NK-92 treated with Interleukin-12 subunit alpha and Interleukin-12 subunit beta, amount 100 ng/mL, for 24 hours (cell line): ENCODE measurements at regions not wholly inside any gene's neighbourhood (a gene's known extent, or its start where the extent isn't known, plus 50 kb on each side); places are given as distances from the start of the nearest gene placed in this dataset.
"Not testable (repeated sequence)": the region's sequence is repeated elsewhere in the genome, so short reads cannot be mapped to it uniquely, and the experiment has no call there.

Experiments used
- DNase-seq: peaks from one replicate; lab custom pipeline; 2025; lab: John Stamatoyannopoulos, UW

- DNase-seq: no peak
These were observed 446.6 kb downstream of the PTPRU start for GRCh38 chr1:29682919-29683295.

DNA sequence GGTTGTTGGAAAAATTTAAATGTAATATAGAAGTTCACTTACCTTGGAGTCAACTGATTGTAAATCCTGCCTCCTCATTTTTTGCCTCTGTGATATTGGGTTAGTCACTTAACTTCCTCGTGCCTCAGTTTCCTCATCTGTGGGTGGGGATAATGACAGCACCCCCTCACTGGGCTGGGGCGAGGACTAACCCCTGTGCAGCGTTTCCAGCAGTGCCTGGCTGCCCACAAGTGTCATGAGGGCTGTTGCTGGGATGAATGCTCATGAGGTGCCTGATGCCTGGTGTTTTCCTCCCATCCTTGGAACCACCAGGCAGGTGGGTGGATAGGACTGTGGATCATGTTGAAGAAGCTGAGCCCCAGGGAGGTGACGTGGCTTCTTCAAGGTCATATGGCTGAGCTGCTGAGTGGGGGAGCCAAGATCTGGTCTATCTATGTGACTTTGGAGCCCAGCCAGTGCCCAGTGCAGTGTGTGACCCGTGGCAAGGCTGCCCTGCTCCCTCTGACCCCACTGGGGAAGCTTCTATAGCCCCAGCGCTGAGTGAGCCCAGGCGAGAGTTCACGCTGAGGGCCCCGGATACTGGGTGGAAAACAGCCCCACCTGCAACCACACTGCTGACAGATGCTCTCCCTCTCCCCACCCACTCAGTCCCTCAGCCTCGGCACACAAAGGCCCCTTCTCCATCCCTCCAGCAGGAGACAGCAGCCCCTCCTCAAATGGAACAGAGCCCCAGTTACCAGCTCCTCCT is 446.0 kb downstream of the PTPRU start:
- no peak for DNase-seq

DNA sequence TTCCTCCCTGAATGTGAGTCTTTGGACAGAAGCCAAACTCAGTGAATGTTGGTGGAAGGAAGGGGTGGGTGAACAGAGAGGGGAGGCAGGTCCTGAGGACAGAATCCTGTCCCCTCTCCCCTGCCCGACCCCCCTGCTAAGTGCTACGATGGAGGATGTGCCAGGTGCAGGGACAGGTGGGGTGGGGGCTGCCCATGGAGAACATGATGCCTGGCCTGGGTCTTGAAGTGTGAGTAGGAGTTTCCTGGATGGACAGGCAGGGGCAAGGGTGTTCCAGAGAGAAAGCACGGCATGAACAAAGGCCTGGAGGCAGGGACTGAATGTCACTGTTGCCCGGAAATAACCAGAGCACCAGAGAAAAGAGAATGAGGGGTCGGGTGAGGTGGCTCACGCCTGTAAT is 445.1 kb downstream of the PTPRU start:
- not testable (repeated sequence) for DNase-seq

DNA sequence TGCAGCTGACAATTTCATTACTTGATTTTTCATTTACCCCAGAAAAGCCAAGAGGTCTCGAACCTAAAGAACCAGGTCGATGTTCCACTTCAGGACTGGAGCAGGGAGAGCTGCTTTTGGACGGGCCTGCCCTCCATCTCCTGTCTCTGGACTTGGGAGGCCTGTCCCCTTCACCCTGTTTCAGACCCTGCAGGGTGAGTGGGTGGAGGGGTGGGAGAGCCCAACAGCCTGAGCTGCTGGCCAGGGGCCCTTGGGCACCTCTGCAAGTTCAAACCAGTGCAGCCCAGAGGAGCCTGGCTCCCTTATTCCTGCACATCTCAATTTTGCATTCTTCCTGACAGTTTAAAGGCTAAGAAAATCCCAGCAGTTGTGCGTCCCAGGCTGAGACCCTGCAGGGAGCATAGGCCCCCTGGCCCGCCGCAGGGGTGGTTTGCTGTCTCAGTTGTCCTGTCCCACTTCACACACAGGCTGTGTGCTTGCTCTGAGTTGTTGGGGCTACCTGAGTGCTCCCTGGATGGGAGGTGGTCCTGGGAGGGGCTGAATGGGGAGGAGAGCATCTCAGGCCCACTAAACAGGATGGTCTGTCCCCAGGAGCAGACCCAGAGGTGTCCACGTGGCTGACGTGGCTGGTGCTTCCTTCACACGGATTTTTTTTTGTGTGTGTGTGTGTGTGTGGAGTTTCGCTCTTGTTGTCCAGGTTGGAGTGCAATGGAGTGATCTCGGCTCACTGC is 443.7 kb downstream of the PTPRU start:
- DNase-seq: no peak

DNA sequence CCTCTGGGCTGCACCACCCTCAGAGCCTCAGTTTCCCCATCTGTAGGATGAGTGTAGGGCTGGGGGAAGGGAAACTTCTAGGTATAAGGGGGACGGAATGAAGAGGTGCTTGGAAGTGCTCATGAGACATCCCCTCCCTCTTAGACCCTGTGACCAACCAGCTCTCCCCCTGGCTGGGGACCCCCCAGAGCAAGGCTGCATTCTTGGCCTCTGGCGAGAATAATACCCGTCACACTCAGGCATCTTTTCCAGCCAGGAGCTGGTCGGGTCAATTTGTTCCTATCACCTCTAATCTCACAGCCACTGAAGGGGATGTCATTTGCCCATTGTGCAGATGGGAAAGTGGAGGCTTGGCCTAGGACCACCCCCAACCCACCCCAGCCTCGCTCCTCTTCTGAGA is 443.0 kb downstream of the PTPRU start:
- DNase-seq: no peak

DNA sequence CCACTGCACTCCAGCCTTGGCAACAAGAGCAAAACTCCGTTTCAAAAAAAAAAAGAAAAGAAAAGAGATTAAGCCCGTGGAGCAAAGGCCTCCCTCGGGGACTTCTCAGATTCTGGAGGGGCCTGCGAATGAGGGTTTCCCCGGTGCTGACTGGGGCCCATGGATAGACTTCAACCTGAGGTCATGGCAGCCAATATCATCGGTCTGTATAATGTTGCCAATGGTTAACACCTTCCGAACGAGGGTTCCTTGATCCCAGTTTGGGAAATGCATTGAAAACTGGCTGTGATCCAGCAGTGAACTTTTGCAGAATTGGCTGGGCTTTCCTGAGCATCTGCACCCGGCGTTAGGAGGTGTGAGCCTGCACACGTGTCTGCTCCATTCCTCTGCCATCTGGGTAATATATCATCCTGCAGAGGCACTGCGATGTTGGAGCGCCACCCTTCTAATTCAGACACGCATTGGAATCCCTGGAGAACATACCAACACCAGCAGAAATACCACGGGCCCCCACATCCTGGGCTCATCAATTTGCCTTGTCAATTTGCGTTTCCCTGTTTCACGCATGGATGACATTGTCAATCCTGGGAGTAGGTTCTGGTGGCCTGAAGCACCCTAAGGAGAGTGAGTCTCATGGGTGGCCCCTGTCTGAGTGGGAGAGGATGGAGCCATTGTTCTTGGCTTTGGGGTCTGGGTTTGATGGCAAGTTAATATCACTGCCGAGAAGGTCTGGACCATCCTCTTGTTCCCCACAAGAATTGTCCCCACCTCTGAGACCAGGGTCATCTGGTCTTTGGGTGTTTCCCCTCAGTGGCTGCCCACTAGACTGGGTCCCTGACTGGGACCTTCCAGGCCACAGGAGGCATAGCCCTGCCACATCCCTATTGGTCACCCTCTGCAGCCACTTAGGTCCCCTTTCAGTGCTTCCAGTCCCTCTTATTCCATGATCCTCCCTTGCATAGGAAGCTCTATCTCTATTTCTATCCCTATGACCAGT is 441.0 kb downstream of the PTPRU start:
- no peak for DNase-seq

DNA sequence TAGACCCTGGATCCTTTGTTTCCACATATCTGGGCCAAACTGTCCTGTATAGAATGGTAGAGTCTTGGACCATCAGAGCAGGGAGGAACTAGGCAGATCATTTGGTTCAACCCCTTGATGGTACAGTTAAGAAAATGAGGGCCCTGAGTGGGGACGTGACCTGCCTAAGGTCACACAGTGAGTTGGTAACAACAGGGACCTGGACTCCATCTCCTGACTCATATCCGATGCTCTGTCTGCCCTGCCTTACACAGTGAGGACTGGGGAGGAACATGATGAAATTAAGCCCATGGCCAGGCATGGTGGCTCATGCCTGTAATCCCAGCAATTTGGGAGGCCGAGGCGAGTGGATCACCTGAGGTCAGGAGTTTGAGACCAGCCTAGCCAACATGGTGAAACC is 440.2 kb downstream of the PTPRU start:
- no peak for DNase-seq

DNA sequence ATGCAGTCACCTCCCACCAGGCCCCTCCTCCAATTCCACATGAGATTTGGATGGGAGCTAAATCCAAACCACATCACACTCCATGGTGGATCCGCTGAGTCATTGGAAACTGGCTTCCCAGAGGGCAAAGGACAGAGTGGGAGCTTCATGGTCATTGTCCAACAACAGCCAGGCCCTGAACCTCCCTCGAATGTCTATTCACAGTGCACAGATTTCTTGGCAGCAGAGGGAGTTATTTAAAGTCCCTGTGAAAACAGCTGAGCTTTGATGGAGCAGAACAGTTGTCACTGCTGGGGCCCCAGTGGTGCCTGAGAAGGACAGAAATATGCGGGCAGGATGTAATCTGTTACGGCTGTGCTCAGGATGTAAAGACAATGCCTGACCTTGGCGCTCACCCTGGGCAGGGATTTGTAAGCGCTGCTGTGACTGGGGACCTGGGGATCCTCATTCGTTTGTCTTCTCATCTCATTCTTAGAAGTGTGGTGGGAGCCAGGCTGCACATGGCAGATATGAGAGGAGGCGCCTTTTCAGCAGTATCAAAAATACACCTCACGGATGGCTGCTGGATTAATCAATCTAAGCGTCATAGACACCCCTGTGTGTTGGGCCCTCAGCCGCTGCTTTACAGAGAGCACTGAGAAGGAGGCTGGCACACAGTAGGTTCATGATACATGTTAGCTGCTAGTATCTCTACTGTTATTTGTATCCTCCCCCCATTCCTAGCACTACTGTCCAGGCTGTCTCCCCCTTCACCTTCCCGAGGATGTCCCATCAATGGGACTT is 439.4 kb downstream of the PTPRU start:
- DNase-seq: no peak

GRCh38 chr1:29674627-29675326 is 438.5 kb downstream of the PTPRU start:
- DNase-seq: no peak

- no peak for DNase-seq
These were observed 437.6 kb downstream of the PTPRU start for GRCh38 chr1:29673669-29674626.

DNA sequence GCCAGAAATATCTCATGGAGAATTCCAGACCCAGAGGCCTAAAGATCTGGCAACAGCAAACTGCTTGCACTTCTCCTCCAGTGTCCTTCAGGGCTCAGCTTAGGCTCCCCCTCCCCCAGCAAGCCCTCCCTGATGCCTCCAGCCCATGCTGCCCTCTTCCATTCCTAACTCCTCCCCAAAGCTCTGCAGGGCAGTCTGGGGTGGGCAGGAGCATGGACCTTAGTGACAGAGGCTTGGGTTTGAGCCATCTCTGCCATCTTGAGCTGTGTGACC is 436.8 kb downstream of the PTPRU start:
- no peak for DNase-seq

- DNase-seq: no peak
These were observed 436.3 kb downstream of the PTPRU start for GRCh38 chr1:29672416-29673227.

- DNase-seq: no peak
These were observed 435.4 kb downstream of the PTPRU start for GRCh38 chr1:29671446-29672356.

- peak; percentile 61 for DNase-seq
These were observed 434.4 kb downstream of the PTPRU start for GRCh38 chr1:29670752-29671151.

DNA sequence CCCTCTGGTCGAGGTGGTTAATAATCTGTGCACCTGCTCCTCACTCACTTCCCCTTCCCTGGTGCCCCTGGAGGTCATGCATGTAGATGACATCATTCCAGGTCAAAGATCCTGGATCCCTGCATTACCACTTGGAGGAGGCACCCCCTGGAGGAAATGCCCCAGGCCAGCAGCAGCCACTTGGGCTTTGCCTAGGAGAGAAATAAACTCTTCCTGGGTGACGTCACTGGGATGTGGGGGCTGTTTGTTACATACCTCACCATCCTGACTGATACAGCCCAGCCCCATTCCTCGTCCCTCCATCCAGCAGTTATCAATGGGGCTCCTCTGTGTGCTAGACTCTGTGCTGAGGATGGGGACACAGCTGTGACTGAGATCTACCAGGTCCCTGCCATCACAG is 433.6 kb downstream of the PTPRU start:
- DNase-seq: no peak

DNA sequence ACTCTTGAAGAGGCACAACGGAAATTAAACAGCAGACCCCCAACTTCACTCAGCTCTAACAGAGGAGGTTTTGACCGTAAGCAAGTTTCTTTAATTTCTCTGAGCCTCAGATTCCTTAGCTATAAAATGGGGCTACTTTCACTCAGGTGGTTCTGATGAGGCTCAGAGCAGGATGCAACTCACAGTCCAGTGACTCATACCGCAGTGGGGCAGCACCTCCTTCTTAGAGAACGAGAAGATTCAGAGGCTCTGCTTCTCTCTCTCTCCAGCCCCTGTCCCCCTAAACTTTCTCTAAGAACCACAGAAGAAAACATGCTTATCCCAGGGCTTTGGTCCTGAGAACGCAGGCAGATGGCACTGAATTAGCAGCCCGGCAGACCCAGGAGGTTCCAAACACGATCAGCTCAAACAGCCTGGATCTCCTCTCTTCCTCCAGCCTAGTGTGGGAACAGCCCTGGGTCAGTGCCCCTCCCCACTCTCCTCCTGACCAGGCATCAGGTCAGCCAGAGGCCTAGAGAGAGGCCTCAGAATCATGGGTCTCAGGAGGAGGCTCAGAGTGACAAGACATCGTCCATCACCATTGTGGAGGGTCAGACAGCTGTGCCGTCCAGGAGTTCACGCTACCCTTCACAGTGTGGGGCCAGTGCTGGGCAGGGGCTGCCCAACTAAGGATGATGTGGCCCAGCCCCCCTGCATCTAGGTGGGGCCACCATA is 433.0 kb downstream of the PTPRU start:
- peak; percentile 12 for DNase-seq

DNA sequence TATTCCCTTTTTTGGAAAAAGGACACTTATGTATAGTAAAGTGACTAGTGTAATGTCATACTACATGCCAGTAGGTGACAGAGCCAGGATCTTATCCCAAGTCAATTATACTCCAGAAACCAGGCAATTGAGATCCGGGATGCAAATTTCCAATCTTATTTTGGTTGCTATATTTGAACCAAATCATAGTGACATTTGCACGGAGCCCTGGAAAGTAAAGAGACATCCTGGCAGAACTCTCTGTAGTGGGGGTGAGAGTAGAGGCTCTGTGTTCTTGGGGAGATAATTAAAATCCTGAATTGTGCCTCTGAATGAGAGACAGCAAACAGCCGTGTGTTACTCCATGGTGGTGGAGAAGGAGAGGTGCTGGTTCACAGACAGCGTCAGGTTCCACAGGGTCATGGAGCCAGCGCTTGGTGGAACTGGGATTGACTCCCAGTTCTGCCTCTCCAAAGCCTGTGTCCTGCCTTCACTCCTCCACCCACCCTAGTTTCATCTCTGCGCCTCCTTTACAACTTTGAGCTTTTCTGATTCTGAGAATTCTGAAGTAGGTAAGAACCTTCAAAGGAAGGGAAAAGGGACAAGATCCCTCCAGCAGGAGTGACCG is 432.3 kb downstream of the PTPRU start:
- no peak for DNase-seq
